ENCODE measurements at regions not wholly inside any gene's neighbourhood (a gene's known extent, or its start where the extent isn't known, plus 50 kb on each side); places are given as distances from the start of the nearest gene placed in this dataset.
"Not testable (repeated sequence)": the region's sequence is repeated elsewhere in the genome, so short reads cannot be mapped to it uniquely, and the experiment has no call there.

- Histone ChIP-seq H3K27ac (no peak overlapping the region), H3K9me3 (no peaks in the 10 kb centered on the region), H3K27me3 (no peaks in the 10 kb centered on the region), H3K4me3 (replicated peaks in 1 of 3) (no peak overlapping the region), H3K36me3 (no peaks in the 10 kb centered on the region), H3K4me1 (no peaks in the 10 kb centered on the region)
- intact Hi-C loops (cut with DNase I), result no loop called here
- TF ChIP-seq CTCF (IDR thresholded peaks at IDR 0.05), result no peak
- no peak for TF ChIP-seq POLR2A (IDR thresholded peaks at IDR 0.05)
- DNase-seq, result no peak
- WGBS, 2 donors, result 89 to 95% methylated on average over 3 of the region's 3 CpGs
These were observed 321.2 kb upstream of the TMEFF2 start for GRCh38 chr2:192515937-192516336.

GRCh38 chr2:192513575-192513974, 318.8 kb upstream of the TMEFF2 start:
- 83 to 87% methylated on average over 4 of the region's 4 CpGs for WGBS, 2 donors
- Histone ChIP-seq H3K9me3 (no peaks in the 10 kb centered on the region), H3K27me3 (no peaks in the 10 kb centered on the region), H3K36me3 (no peaks in the 10 kb centered on the region), H3K4me1 (no peaks in the 10 kb centered on the region), H3K4me3 (replicated peaks in 1 of 3) (no peak overlapping the region), H3K27ac (no peak overlapping the region)
- DNase-seq, result no peak
- intact Hi-C loops (cut with DNase I), result no loop called here
- TF ChIP-seq POLR2A (IDR thresholded peaks at IDR 0.05) (no peak), CTCF (IDR thresholded peaks at IDR 0.05) (no peak)

- H3K4me3 ChIP-seq (replicated peaks in 1 of 3); H3K27ac ChIP-seq; DNase-seq; H3K9me3 ChIP-seq; H3K36me3 ChIP-seq; intact Hi-C loops (cut with DNase I); H3K27me3 ChIP-seq; H3K4me1 ChIP-seq: not testable (repeated sequence)
- WGBS, 2 donors, result 94% methylated on average over 23 to 29 of the region's 33 CpGs
These were observed 313.2 kb upstream of the TMEFF2 start for GRCh38 chr2:192507836-192508450.

- Histone ChIP-seq H3K27me3 (no peaks in the 10 kb centered on the region), H3K4me1 (no peaks in the 10 kb centered on the region), H3K36me3 (no peaks in the 10 kb centered on the region), H3K9me3 (no peaks in the 10 kb centered on the region), H3K27ac (no peak overlapping the region), H3K4me3 (replicated peaks in 1 of 3) (no peak overlapping the region)
- no peak for TF ChIP-seq CTCF (IDR thresholded peaks at IDR 0.05)
- no peak for TF ChIP-seq POLR2A (IDR thresholded peaks at IDR 0.05)
- no peak for DNase-seq
- WGBS, 2 donors, result 74 to 85% methylated on average over 3 of the region's 3 CpGs
- intact Hi-C loops (cut with DNase I), result no loop called here
These were observed 305.9 kb upstream of the TMEFF2 start for GRCh38 chr2:192500550-192501200.

GRCh38 chr2:192499476-192499875, 304.7 kb upstream of the TMEFF2 start:
- no peak for DNase-seq
- no peaks in the 10 kb centered on the region for H3K4me1 ChIP-seq
- intact Hi-C loops (cut with DNase I), result no loop called here

More at GRCh38 chr2:192499476-192499875, 304.7 kb upstream of the TMEFF2 start:
- TF ChIP-seq POLR2A (IDR thresholded peaks at IDR 0.05) (no peak), CTCF (IDR thresholded peaks at IDR 0.05) (no peak)
- no peak overlapping the region for H3K4me3 ChIP-seq (replicated peaks in 1 of 3)
- no peaks in the 10 kb centered on the region for H3K9me3 ChIP-seq
- H3K27me3 ChIP-seq, result no peaks in the 10 kb centered on the region
- H3K27ac ChIP-seq, result no peak overlapping the region
- no peaks in the 10 kb centered on the region for H3K36me3 ChIP-seq
